DND-41 (cell line): ENCODE measurements at regions not wholly inside any gene's neighbourhood (a gene's known extent, or its start where the extent isn't known, plus 50 kb on each side); places are given as distances from the start of the nearest gene placed in this dataset.

Experiments
- ATAC-seq: fragments of 200-7000 bp; cut with Tn5 transposase; 3 replicates; pipeline ENCODE4 v1.9.1; 2021; ENCODE audit warnings: low read depth; ENCODE audit not compliant: insufficient read depth
- DNase-seq: peaks from one replicate; pipeline ENCODE4 v3.0.0-alpha.2; 2020
- H2AFZ ChIP-seq: 2 replicates; pipeline ENCODE4 v1.6.0; 2012; ENCODE audit warnings: low read depth, low read length
- H3K27ac ChIP-seq: 2 replicates; pipeline ENCODE4 v1.5.1; 2012; ENCODE audit warnings: low read length, inconsistent platforms
- H3K27me3 ChIP-seq: fragments of 200-600 bp; sonication (generic); 2 replicates; pipeline ENCODE4 v1.6.0; 2012; ENCODE audit warnings: low read length, mild to moderate bottlenecking, inconsistent platforms; ENCODE audit not compliant: insufficient read depth, poor library complexity
- H3K36me3 ChIP-seq: 2 replicates; pipeline ENCODE4 v1.5.1; 2012; ENCODE audit warnings: low read length, inconsistent platforms; ENCODE audit not compliant: insufficient read depth
- H3K4me1 ChIP-seq: 2 replicates; pipeline ENCODE4 v1.5.1; 2012; ENCODE audit warnings: mild to moderate bottlenecking, low read length; ENCODE audit not compliant: insufficient read depth
- H3K4me2 ChIP-seq: 2 replicates; pipeline ENCODE4 v1.6.0; 2012; ENCODE audit warnings: mild to moderate bottlenecking, moderate library complexity, low read length, inconsistent platforms; ENCODE audit not compliant: insufficient read depth
- H3K4me3 ChIP-seq, 2 experiments: fragments of 200-600 bp in 1 of 2; shearing (Covaris generic) in 1 of 2; 2 replicates each; pipeline ENCODE4 v1.5.1; 2012 to 2016; ENCODE audit warnings: inconsistent platforms in 2 of 2, low read length in 2 of 2, mild to moderate bottlenecking in 2 of 2, low read depth in 1 of 2, moderate library complexity in 1 of 2
- H3K79me2 ChIP-seq: 2 replicates; pipeline ENCODE4 v1.6.0; 2012; ENCODE audit warnings: low read length, inconsistent platforms; ENCODE audit not compliant: insufficient read depth
- H3K9ac ChIP-seq: 2 replicates; pipeline ENCODE4 v1.6.0; 2012; ENCODE audit warnings: low read depth, mild to moderate bottlenecking, inconsistent platforms, low read length, moderate library complexity
- H3K9me3 ChIP-seq: 2 replicates; pipeline ENCODE4 v1.5.1; 2012; ENCODE audit warnings: low read length, moderate library complexity, mild to moderate bottlenecking, inconsistent platforms; ENCODE audit not compliant: insufficient read depth, severe bottlenecking
- H4K20me1 ChIP-seq: 2 replicates; pipeline ENCODE4 v1.6.0; 2012; ENCODE audit warnings: low read length; ENCODE audit not compliant: insufficient read depth
- EZH2 ChIP-seq: IDR thresholded peaks from 3 replicates; pipeline ENCODE4 v1.6.1; 2012; ENCODE audit warnings: borderline replicate concordance, low read depth, mild to moderate bottlenecking, moderate library complexity, low read length, inconsistent platforms; ENCODE audit not compliant: severe bottlenecking
- TF ChIP-seq, protein P1 (sequence below): IDR thresholded peaks from 2 replicates; pipeline ENCODE4 v1.5.1; 2012; ENCODE audit warnings: borderline replicate concordance, low read length, moderate library complexity, mild to moderate bottlenecking; ENCODE audit not compliant: poor library complexity, severe bottlenecking; ENCODE audit errors: extremely low read depth

DNA sequence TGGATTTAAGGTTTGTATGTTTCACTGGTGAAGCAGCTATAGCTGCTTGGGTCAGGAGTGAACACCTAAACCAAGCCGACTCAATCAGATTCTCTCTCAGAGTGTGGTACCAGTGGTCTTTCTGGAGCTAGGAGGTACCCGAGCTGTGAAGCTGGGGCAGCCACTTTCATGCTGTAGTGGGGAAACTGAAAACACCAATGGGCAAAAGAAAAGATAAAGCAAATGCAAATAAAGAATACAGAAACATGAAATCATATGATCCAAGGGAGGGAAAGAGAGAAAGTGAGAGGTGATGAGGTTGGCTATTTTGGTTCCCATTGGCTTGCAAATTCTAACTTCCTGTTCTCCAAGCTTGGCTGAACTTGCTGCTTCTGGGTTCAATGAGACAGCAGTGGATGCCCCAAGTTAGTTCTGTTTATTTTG, 212.3 kb upstream of the CFAP20DC start:
- Histone ChIP-seq H3K9me3 (no peaks in the 10 kb centered on the region), H3K9ac (no peak overlapping the region), H3K4me1 (peaks cover 12% of the 10 kb centered on the region; the same call in 1 of the 2 replicates), H3K36me3 (no peaks in the 10 kb centered on the region), H3K27ac (no peak overlapping the region), H3K4me2 (no peak overlapping the region), H2AFZ (no peak overlapping the region), H3K27me3 (no peaks in the 10 kb centered on the region), H4K20me1 (no peaks in the 10 kb centered on the region), H3K79me2 (no peaks in the 10 kb centered on the region), H3K4me3 (no peak overlapping the region)
- ATAC-seq (no peak), DNase-seq (no peak)
- TF ChIP-seq EZH2, result no peak

DNA sequence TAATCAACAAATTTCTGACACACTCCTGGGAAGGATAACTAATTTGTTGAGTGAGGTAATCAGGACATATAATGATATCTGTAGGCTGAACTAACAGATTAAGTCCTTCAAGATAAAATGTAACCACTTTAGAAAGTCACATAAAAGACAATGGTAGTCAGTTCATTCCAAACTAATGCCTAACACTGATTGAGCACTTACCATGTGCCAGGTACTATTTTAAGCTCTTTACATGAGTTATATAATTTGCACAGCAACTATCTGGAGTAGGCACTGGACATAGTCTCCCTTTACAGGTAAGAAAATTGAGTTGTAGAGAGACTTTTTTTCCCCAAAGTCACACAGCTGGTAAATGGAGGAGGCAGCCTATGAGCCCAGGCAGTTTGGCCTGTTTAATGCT, 211.2 kb upstream of the CFAP20DC start:
- Histone ChIP-seq H3K27ac (no peak overlapping the region), H2AFZ (no peak overlapping the region), H3K27me3 (no peaks in the 10 kb centered on the region), H3K4me2 (no peak overlapping the region), H3K4me3 (no peak overlapping the region), H3K36me3 (no peaks in the 10 kb centered on the region), H3K9ac (no peak overlapping the region), H3K9me3 (no peaks in the 10 kb centered on the region), H3K4me1 (peaks cover 21% of the 10 kb centered on the region), H4K20me1 (no peaks in the 10 kb centered on the region), H3K79me2 (no peaks in the 10 kb centered on the region)
- no peak for TF ChIP-seq EZH2
- TF ChIP-seq, protein P1, sequence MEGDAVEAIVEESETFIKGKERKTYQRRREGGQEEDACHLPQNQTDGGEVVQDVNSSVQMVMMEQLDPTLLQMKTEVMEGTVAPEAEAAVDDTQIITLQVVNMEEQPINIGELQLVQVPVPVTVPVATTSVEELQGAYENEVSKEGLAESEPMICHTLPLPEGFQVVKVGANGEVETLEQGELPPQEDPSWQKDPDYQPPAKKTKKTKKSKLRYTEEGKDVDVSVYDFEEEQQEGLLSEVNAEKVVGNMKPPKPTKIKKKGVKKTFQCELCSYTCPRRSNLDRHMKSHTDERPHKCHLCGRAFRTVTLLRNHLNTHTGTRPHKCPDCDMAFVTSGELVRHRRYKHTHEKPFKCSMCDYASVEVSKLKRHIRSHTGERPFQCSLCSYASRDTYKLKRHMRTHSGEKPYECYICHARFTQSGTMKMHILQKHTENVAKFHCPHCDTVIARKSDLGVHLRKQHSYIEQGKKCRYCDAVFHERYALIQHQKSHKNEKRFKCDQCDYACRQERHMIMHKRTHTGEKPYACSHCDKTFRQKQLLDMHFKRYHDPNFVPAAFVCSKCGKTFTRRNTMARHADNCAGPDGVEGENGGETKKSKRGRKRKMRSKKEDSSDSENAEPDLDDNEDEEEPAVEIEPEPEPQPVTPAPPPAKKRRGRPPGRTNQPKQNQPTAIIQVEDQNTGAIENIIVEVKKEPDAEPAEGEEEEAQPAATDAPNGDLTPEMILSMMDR, result no peak
- ATAC-seq (no peak), DNase-seq (no peak)

DNA sequence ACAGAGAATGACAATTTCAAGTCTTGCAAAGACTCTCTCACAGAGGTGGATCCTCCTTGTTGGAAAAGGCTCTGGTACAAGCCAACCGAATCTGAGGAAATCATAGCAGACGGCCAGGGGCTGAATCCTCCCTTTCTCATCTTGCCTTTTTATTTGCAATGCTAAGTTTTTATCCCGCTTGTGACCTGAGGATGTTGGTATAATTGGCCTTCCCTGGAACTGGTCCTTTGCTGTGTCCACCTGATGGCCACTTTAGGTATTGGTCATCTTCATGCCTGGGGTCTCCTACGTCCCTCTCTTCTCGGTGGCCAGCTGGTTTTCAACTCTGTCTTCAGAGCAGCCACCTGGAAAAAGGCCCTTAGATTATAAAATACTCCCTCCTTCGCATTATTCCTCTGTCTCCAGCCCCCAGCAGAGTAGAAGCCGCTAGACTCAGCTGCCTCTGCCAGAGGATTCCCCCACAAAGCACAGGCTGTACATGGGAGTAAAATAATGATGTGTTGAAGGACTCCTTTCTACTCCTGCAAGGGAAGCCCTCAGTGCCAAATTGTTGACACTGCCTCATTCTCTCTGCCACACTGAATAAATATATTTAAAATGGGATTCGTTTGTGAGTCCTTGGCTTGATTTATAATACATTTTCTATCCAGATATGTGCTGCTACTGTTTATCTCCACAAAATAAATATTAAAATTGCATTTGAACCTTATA, 208.9 kb upstream of the CFAP20DC start:
- Histone ChIP-seq H3K4me1 (peaks cover 18% of the 10 kb centered on the region), H3K27me3 (no peaks in the 10 kb centered on the region), H3K79me2 (no peaks in the 10 kb centered on the region), H3K4me3 (no peak overlapping the region), H3K36me3 (no peaks in the 10 kb centered on the region), H3K27ac (no peak overlapping the region), H4K20me1 (no peaks in the 10 kb centered on the region), H3K4me2 (no peak overlapping the region), H3K9ac (no peak overlapping the region), H2AFZ (no peak overlapping the region), H3K9me3 (no peaks in the 10 kb centered on the region)
- ATAC-seq (no peak), DNase-seq (no peak)
- no peak for TF ChIP-seq EZH2
- TF ChIP-seq, protein P1, result no peak

DNA sequence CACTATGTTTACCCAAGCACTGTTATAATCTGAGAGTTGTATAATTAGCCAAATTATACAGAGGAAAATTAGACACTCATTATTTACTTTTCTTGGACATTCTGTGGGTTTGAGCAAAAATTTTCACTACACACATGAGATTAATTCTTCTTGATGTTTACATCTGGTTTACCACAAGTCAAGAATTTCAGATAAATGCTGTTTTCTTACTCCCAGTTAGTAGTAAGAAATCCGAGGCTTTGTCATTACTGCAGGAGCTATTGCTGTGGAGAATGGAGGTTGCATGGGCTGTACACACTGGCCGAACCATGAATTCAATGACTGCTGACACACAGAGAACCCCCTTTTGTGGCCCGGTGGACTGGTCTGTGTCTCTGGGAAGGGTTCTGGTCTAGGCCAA, 207.7 kb upstream of the CFAP20DC start:
- H3K36me3 ChIP-seq, result no peaks in the 10 kb centered on the region
- H3K4me1 ChIP-seq, result peaks cover 18% of the 10 kb centered on the region
- H4K20me1 ChIP-seq, result no peaks in the 10 kb centered on the region

More for the DNA sequence above, 207.7 kb upstream of the CFAP20DC start:
- Histone ChIP-seq H3K27me3 (no peaks in the 10 kb centered on the region), H3K4me3 (no peak overlapping the region), H2AFZ (no peak overlapping the region), H3K4me2 (no peak overlapping the region), H3K27ac (no peak overlapping the region), H3K79me2 (no peaks in the 10 kb centered on the region), H3K9me3 (no peaks in the 10 kb centered on the region), H3K9ac (no peak overlapping the region)
- ATAC-seq, result no peak
- no peak for DNase-seq
- TF ChIP-seq, protein P1, result no peak
- no peak for TF ChIP-seq EZH2
